ENCODE measurements at regions not wholly inside any gene's neighbourhood (a gene's known extent, or its start where the extent isn't known, plus 50 kb on each side); places are given as distances from the start of the nearest gene placed in this dataset.
A peak's percentile ranks its signal among the peaks of the same experiment; 100 is the strongest.

- TF ChIP-seq CTBP2 (IDR thresholded peaks at IDR 0.05; ENCODE audit: borderline replicate concordance, insufficient read depth, insufficient read length, low read length) = peak; percentile 72
- no peak for TF ChIP-seq POLR2A (IDR thresholded peaks at IDR 0.05; ENCODE audit: control extremely low read depth in 1 of 2, low read depth in 2 of 2, low read length in 2 of 2)
- TF ChIP-seq TEAD4 (IDR thresholded peaks at IDR 0.05; ENCODE audit: low read depth, low read length) = 0 out of 2 replicates have a peak, but pooled peaks have one; percentile 35
- no peak for TF ChIP-seq CHD7 (IDR thresholded peaks at IDR 0.05; ENCODE audit: insufficient replicate concordance, low read length)
- TF ChIP-seq SP1 (IDR thresholded peaks at IDR 0.05; ENCODE audit: low read depth, low read length) = no peak
- TF ChIP-seq CHD2 (IDR thresholded peaks at IDR 0.05; ENCODE audit: low read length) = no peak
- TF ChIP-seq RBBP5 (IDR thresholded peaks at IDR 0.05; ENCODE audit: borderline replicate concordance, low read depth, low read length) = no peak
- peak; percentile 44 to 52 for TF ChIP-seq RAD21 (IDR thresholded peaks at IDR 0.05 in 1 of 2, conservative IDR thresholded peaks at IDR 0.05 in 1 of 2; ENCODE audit: low read depth in 2 of 2, low read length in 2 of 2)
- no peak for TF ChIP-seq KDM5A (IDR thresholded peaks at IDR 0.05; ENCODE audit: low read length)
- no peak for TF ChIP-seq EP300 (IDR thresholded peaks at IDR 0.05; ENCODE audit: borderline replicate concordance in 1 of 2, low read depth in 2 of 2, low read length in 2 of 2)
Observed at GRCh38 chr1:218585511-218586184, 240.5 kb downstream of the TGFB2 start (continued).
